Gastroesophageal sphincter (tissue), 4 donors: ENCODE measurements at regions not wholly inside any gene's neighbourhood (a gene's known extent, or its start where the extent isn't known, plus 50 kb on each side); places are given as distances from the start of the nearest gene placed in this dataset.

ENCODE experiments used
- ATAC-seq: fragments of 150-250 bp; one replicate; pipeline ENCODE4 v1.9.1; 2016; ENCODE audit warnings: mild to moderate bottlenecking, moderate library complexity
- H3K27ac ChIP-seq, 4 donors: fragments of 200-600 bp; sonication (generic) in 3 of 4; 1 replicate in 3 of 4; 2 replicates in 1 of 4; pipeline ENCODE4 v1.5.1; 2016 to 2019
- H3K27me3 ChIP-seq: fragments of 200-600 bp; sonication (generic); one replicate; pipeline ENCODE4 v1.5.1; 2019
- H3K36me3 ChIP-seq, 2 donors: fragments of 200-600 bp; sonication (generic); one replicate each; pipeline ENCODE4 v1.5.1; 2019; ENCODE audit warnings: control low read depth in 1 of 2
- H3K4me1 ChIP-seq, 3 donors: fragments of 200-600 bp; sonication (generic); 1 replicate in 2 of 3; 2 replicates in 1 of 3; pipeline ENCODE4 v1.5.1; 2016 to 2019; ENCODE audit warnings: control low read depth in 2 of 3
- H3K4me3 ChIP-seq, 2 donors: fragments of 200-600 bp; sonication (generic); one replicate each; pipeline ENCODE4 v1.5.1; 2019; ENCODE audit warnings: mild to moderate bottlenecking in 1 of 2, moderate library complexity in 1 of 2
- H3K9me3 ChIP-seq, 3 donors: fragments of 200-600 bp; sonication (generic); one replicate each; pipeline ENCODE4 v1.5.1; 2017 to 2019; ENCODE audit warnings: control low read depth in 2 of 3
- CTCF ChIP-seq, 4 experiments: fragments of 200-600 bp in 2 of 4; fragments of 450-650 bp in 2 of 4; sonication (generic) in 1 of 4; IDR thresholded peaks; one replicate each; pipeline ENCODE4 v1.5.1; 2017 to 2019; ENCODE audit warnings: antibody characterized with exemption in 4 of 4, mild to moderate bottlenecking in 2 of 4, moderate library complexity in 2 of 4
- EP300 ChIP-seq: sonication (generic); formaldehyde crosslinking; IDR thresholded peaks from one replicate; pipeline ENCODE4 v1.6.1; 2017; ENCODE audit warnings: antibody characterized with exemption, mild to moderate bottlenecking
- POLR2A ChIP-seq, 2 donors: fragments of 450-650 bp; IDR thresholded peaks; one replicate each; pipeline ENCODE4 v1.6.1; 2017; ENCODE audit warnings: antibody characterized with exemption in 2 of 2, mild to moderate bottlenecking in 2 of 2, moderate library complexity in 1 of 2
- POLR2AphosphoS5 ChIP-seq: sonication (generic); formaldehyde crosslinking; IDR thresholded peaks from one replicate; pipeline ENCODE4 v1.6.1; 2017; ENCODE audit warnings: antibody characterized with exemption
- WGBS, 2 donors: methylation state at CpG; one replicate each; pipeline ENCODE4 v1.1.5; 2018; ENCODE audit warnings: low coverage in 1 of 2; 5-methylcytosine and 5-hydroxymethylcytosine counted together

GRCh38 chr6:71476371-71476770, 187.8 kb downstream of the OGFRL1 start:
- 82 to 94% methylated on average over 4 of the region's 4 CpGs for WGBS, 2 donors
- Histone ChIP-seq H3K27ac (peak overlapping the region in 1 of 4 donors; percentile 8), H3K4me1 (peaks cover 11 to 43% (median 13%) of the 10 kb centered on the region in 3 donors), H3K4me3 (no peak overlapping the region), H3K36me3 (no peaks in the 10 kb centered on the region), H3K27me3 (no peaks in the 10 kb centered on the region), H3K9me3 (no peaks in the 10 kb centered on the region)
- ATAC-seq, result no peak
- no peak for TF ChIP-seq CTCF (IDR thresholded peaks at IDR 0.05)
- no peak for TF ChIP-seq POLR2AphosphoS5
- no peak for TF ChIP-seq POLR2A (IDR thresholded peaks at IDR 0.05)
- TF ChIP-seq EP300, result no peak

- 72 to 100% methylated on average over 1 to 2 of the region's 2 CpGs for WGBS, 2 donors
- no peak for ATAC-seq
- TF ChIP-seq POLR2A (IDR thresholded peaks at IDR 0.05) (no peak), EP300 (no peak), POLR2AphosphoS5 (no peak), CTCF (IDR thresholded peaks at IDR 0.05) (no peak)
- H3K9me3 ChIP-seq, result no peaks in the 10 kb centered on the region
- H3K4me1 ChIP-seq, result peaks cover 11 to 43% (median 13%) of the 10 kb centered on the region in 3 donors
- H3K27ac ChIP-seq, result peak overlapping the region in 1 of 4 donors; percentile 18
- H3K27me3 ChIP-seq, result no peaks in the 10 kb centered on the region
- no peak overlapping the region for H3K4me3 ChIP-seq
- H3K36me3 ChIP-seq, result no peaks in the 10 kb centered on the region
These were observed 188.3 kb downstream of the OGFRL1 start for GRCh38 chr6:71476872-71477271.

- Histone ChIP-seq H3K4me1 (peaks cover 10 to 43% (median 11%) of the 10 kb centered on the region in 3 donors), H3K4me3 (no peak overlapping the region), H3K9me3 (no peaks in the 10 kb centered on the region), H3K27ac (peak overlapping the region; percentile 53 to 75 (median 66)), H3K36me3 (no peaks in the 10 kb centered on the region), H3K27me3 (no peaks in the 10 kb centered on the region)
- WGBS, 2 donors, result 32 to 41% methylated on average over 2 of the region's 2 CpGs
- peak; percentile 57 for ATAC-seq
- no peak for TF ChIP-seq CTCF (IDR thresholded peaks at IDR 0.05)
- TF ChIP-seq POLR2AphosphoS5, result peak; percentile 28
These were observed 190.4 kb downstream of the OGFRL1 start for GRCh38 chr6:71478834-71479541.

GRCh38 chr6:71480577-71480976, 192.0 kb downstream of the OGFRL1 start:
- no peak for TF ChIP-seq POLR2A (IDR thresholded peaks at IDR 0.05)
- TF ChIP-seq EP300, result no peak
- no peak for TF ChIP-seq POLR2AphosphoS5
- TF ChIP-seq CTCF (IDR thresholded peaks at IDR 0.05), result no peak
- Histone ChIP-seq H3K36me3 (no peaks in the 10 kb centered on the region), H3K4me1 (peaks cover 10 to 35% (median 11%) of the 10 kb centered on the region in 3 donors), H3K9me3 (no peaks in the 10 kb centered on the region), H3K27me3 (no peaks in the 10 kb centered on the region), H3K4me3 (no peak overlapping the region), H3K27ac (peak overlapping the region in 2 of 4 donors; percentile 31 to 36)
- no peak for ATAC-seq
- WGBS, 2 donors, result 50 to 71% methylated on average over 1 of the region's 1 CpG

GRCh38 chr6:71481011-71481410, 192.4 kb downstream of the OGFRL1 start:
- WGBS, 2 donors, result 58 to 91% methylated on average over 1 of the region's 1 CpG
- Histone ChIP-seq H3K27me3 (no peaks in the 10 kb centered on the region), H3K4me1 (peaks cover 10 to 32% (median 11%) of the 10 kb centered on the region in 3 donors), H3K9me3 (no peaks in the 10 kb centered on the region), H3K4me3 (no peak overlapping the region), H3K36me3 (no peaks in the 10 kb centered on the region), H3K27ac (peak overlapping the region in 2 of 4 donors; percentile 31 to 36)
- no peak for TF ChIP-seq EP300
- no peak for TF ChIP-seq POLR2A (IDR thresholded peaks at IDR 0.05)
- TF ChIP-seq POLR2AphosphoS5, result no peak
- no peak for TF ChIP-seq CTCF (IDR thresholded peaks at IDR 0.05)
- no peak for ATAC-seq
